AG04449 (cell line): ENCODE measurements at regions not wholly inside any gene's neighbourhood (a gene's known extent, or its start where the extent isn't known, plus 50 kb on each side); places are given as distances from the start of the nearest gene placed in this dataset.

Source experiments
- CTCF ChIA-PET: fragments of 350-600 bp; formaldehyde crosslinking; extraction: SDS; loops from one replicate; lab custom pipeline; 2021; ENCODE audit warnings: antibody characterized with exemption; lab: Yijun Ruan, JAX
- POLR2A ChIA-PET: fragments of 400-600, 350-600 bp; formaldehyde crosslinking; extraction: SDS; loops from one replicate; lab custom pipeline; 2020; ENCODE audit warnings: antibody characterized with exemption, inconsistent platforms; lab: Yijun Ruan, JAX
- DNase-seq: peaks from one replicate; pipeline ENCODE4 v3.0.0-alpha.2; 2010; ENCODE audit warnings: low read depth, low spot score
- H3K4me3 ChIP-seq: 2 replicates; pipeline ENCODE4 v1.5.1; 2011; ENCODE audit warnings: low read depth, mild to moderate bottlenecking, control low read depth, low read length
- CTCF ChIP-seq: IDR thresholded peaks from one replicate; pipeline ENCODE4 v1.5.1; 2011; ENCODE audit warnings: mild to moderate bottlenecking, moderate library complexity, low read length, control low read depth, inconsistent platforms; ENCODE audit not compliant: insufficient read depth; ENCODE audit errors: missing control alignments

DNA sequence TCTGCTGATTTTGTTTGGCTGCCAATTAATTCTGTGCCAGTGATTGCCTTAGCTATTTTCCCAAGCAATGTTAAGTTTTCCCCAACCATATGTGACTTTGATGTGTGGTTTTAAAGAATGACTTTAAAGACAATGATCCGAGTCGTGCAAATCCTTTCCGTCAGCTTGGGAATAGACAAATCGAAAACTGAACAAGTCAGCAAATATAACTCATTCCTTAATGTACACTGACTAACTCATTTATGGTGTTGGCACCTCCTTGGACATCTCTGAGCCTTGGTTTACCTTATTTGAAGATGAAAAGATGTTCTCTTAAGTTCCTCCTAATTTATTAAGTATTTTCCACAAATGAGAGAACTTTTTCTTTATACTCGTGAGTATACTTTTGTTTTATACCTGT, 249.4 kb upstream of the SLCO3A1 start:
- CTCF ChIA-PET = no interaction called here
- POLR2A ChIA-PET = no interaction called here
- no peak for TF ChIP-seq CTCF

GRCh38 chr15:91605576-91605975, 247.9 kb upstream of the SLCO3A1 start:
- ChIA-PET CTCF (no interaction called here), POLR2A (no interaction called here)
- H3K4me3 ChIP-seq = no peak overlapping the region
- DNase-seq = no peak
- TF ChIP-seq CTCF = no peak

More for the DNA sequence above, 249.4 kb upstream of the SLCO3A1 start:
- DNase-seq = no peak
- H3K4me3 ChIP-seq = no peak overlapping the region

GRCh38 chr15:91609231-91609630, 244.3 kb upstream of the SLCO3A1 start:
- DNase-seq = no peak
- no peak overlapping the region for H3K4me3 ChIP-seq
- ChIA-PET POLR2A (no interaction called here), CTCF (no interaction called here)
- TF ChIP-seq CTCF = no peak

DNA sequence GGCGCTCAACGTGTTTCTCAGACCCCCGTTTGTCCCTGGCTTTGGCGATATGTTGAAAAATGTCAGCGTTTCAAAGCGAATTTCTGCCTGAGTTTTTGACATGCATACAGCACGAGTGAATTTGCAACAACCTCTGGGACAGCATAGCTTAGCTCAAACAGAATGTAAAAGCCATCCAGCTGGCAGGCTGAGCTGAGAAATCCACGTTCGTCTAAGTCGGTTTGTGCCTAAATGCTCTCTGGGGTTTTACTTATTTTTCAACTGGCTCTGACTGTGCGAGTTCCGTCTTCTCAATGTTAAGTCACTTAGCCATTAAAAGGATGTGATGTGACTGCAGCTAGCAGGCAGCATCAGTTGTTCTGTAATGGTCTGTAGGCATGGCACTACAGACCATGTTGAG, 243.5 kb upstream of the SLCO3A1 start:
- ChIA-PET CTCF (interaction anchor here (0.8 kb wide), 1 partner anchor 10 kb away, joined by 3 read pairs; no protein-coding TSS in a partner anchor), POLR2A (no interaction called here)
- H3K4me3 ChIP-seq = no peak overlapping the region
- TF ChIP-seq CTCF = no peak
- no peak for DNase-seq

GRCh38 chr15:91611561-91612323, 241.8 kb upstream of the SLCO3A1 start:
- POLR2A ChIA-PET = no interaction called here
- CTCF ChIA-PET = no interaction called here
- no peak overlapping the region for H3K4me3 ChIP-seq
- no peak for DNase-seq
- TF ChIP-seq CTCF = no peak

- no peak for DNase-seq
- CTCF ChIA-PET = interaction anchor here (0.8 kb wide), 1 partner anchor 10 kb away, joined by 3 read pairs; no protein-coding TSS in a partner anchor
- POLR2A ChIA-PET = no interaction called here
- no peak overlapping the region for H3K4me3 ChIP-seq
- TF ChIP-seq CTCF = no peak
Measured at GRCh38 chr15:91620229-91620628, 233.3 kb upstream of the SLCO3A1 start.
